Nephron (organoid): ENCODE measurements at regions not wholly inside any gene's neighbourhood (a gene's known extent, or its start where the extent isn't known, plus 50 kb on each side); places are given as distances from the start of the nearest gene placed in this dataset.

ENCODE experiments used
- H3K27ac Mint-ChIP-seq, 3 experiments: 2 replicates each; pipeline ENCODE4 v1.8.0; 2020; ENCODE audit warnings: mixed read lengths in 3 of 3, mild to moderate bottlenecking in 2 of 3, moderate library complexity in 1 of 3
- H3K27me3 Mint-ChIP-seq: 2 replicates; pipeline ENCODE4 v1.8.0; 2021; ENCODE audit warnings: low read depth, mild to moderate bottlenecking, moderate library complexity, mixed read lengths
- H3K36me3 Mint-ChIP-seq: 2 replicates; pipeline ENCODE4 v1.8.0; 2020; ENCODE audit warnings: low read depth, mixed read lengths
- H3K4me1 Mint-ChIP-seq: 2 replicates; pipeline ENCODE4 v1.8.0; 2020; ENCODE audit warnings: mixed read lengths
- H3K4me3 Mint-ChIP-seq, 3 experiments: 2 replicates each; pipeline ENCODE4 v1.8.0; 2020; ENCODE audit warnings: mild to moderate bottlenecking in 3 of 3, mixed read lengths in 3 of 3, moderate library complexity in 2 of 3
- H3K9me3 Mint-ChIP-seq: 2 replicates; pipeline ENCODE4 v1.8.0; 2020; ENCODE audit warnings: mixed read lengths
- TF ChIP-seq, protein P1 (sequence below), 3 experiments: fragments of 200-600 bp; sonication (generic); IDR thresholded peaks; one replicate each; pipeline ENCODE4 v1.5.0; 2021; ENCODE audit warnings: antibody characterized with exemption in 3 of 3; ENCODE audit not compliant: unreplicated experiment in 3 of 3

DNA sequence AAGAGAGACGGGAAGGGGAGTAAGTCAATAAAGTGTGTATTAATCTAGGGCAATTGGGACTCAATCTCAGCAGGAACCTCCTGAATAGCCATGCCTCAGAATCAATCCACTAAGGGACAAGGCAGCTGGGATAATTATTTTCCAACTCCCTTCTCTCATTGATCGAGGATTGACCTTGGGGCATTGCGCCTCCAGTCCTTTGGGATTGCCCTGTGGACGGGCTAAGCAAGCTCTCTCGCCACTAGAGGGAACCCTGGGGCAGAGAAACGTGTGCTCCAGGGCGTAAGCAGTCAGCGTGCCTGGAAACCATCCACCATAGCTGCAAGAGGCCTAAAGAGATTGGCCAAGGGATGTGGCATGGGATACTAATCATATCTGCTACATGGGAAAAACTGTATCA lies 53.9 kb upstream of the ERCC4 start:
- Mint-ChIP-seq H3K27me3 (peaks cover 6% of the 10 kb centered on the region), H3K9me3 (peaks cover 9% of the 10 kb centered on the region), H3K4me3 (no peak overlapping the region), H3K36me3 (no peaks in the 10 kb centered on the region), H3K27ac (no peak overlapping the region), H3K4me1 (no peaks in the 10 kb centered on the region)
- TF ChIP-seq, protein P1, sequence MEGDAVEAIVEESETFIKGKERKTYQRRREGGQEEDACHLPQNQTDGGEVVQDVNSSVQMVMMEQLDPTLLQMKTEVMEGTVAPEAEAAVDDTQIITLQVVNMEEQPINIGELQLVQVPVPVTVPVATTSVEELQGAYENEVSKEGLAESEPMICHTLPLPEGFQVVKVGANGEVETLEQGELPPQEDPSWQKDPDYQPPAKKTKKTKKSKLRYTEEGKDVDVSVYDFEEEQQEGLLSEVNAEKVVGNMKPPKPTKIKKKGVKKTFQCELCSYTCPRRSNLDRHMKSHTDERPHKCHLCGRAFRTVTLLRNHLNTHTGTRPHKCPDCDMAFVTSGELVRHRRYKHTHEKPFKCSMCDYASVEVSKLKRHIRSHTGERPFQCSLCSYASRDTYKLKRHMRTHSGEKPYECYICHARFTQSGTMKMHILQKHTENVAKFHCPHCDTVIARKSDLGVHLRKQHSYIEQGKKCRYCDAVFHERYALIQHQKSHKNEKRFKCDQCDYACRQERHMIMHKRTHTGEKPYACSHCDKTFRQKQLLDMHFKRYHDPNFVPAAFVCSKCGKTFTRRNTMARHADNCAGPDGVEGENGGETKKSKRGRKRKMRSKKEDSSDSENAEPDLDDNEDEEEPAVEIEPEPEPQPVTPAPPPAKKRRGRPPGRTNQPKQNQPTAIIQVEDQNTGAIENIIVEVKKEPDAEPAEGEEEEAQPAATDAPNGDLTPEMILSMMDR (IDR thresholded peaks at IDR 0.05; ENCODE audit: unreplicated experiment in 3 of 3) = peak; percentile 53 to 57 (median 56)
